Spleen (tissue), 11 donors: ENCODE measurements at regions not wholly inside any gene's neighbourhood (a gene's known extent, or its start where the extent isn't known, plus 50 kb on each side); places are given as distances from the start of the nearest gene placed in this dataset.

ENCODE experiments used
- DNase-seq: peaks from one replicate; pipeline ENCODE4 v3.0.0-alpha.2; 2020
- H3K27ac ChIP-seq, 8 donors: fragments of 200-600 bp; sonication (generic) in 7 of 8; 1 replicate in 4 of 8; 2 replicates in 4 of 8; pipeline versions ENCODE4 v1.5.0 to v1.8.0; 2016 to 2021; ENCODE audit warnings: inconsistent platforms in 4 of 8, mild to moderate bottlenecking in 4 of 8, moderate library complexity in 1 of 8
- H3K27me3 ChIP-seq, 7 donors: fragments of 200-600 bp; sonication (generic) in 6 of 7; replicated peaks in 1 of 7; 1 replicate in 4 of 7; 2 replicates in 3 of 7; pipeline versions ENCODE4 v1.5.0 to v1.8.0; 2016 to 2021; ENCODE audit warnings: inconsistent platforms in 3 of 7, mild to moderate bottlenecking in 1 of 7
- H3K36me3 ChIP-seq, 6 donors: fragments of 200-600 bp; sonication (generic) in 5 of 6; 1 replicate in 4 of 6; 2 replicates in 2 of 6; pipeline versions ENCODE4 v1.5.0 to v1.8.0; 2016 to 2021; ENCODE audit warnings: inconsistent platforms in 2 of 6
- H3K4me1 ChIP-seq, 6 donors: fragments of 200-600 bp; sonication (generic) in 5 of 6; 1 replicate in 3 of 6; 2 replicates in 3 of 6; pipeline versions ENCODE4 v1.5.0 to v1.8.0; 2016 to 2021; ENCODE audit warnings: inconsistent platforms in 3 of 6
- H3K4me3 ChIP-seq, 8 donors: fragments of 200-600 bp; sonication (generic) in 7 of 8; 1 replicate in 4 of 8; 2 replicates in 4 of 8; pipeline versions ENCODE4 v1.5.0 to v1.8.0; 2016 to 2021; ENCODE audit warnings: inconsistent platforms in 4 of 8, mild to moderate bottlenecking in 4 of 8, moderate library complexity in 2 of 8
- H3K9me3 ChIP-seq, 8 donors: fragments of 200-600 bp; sonication (generic) in 7 of 8; 1 replicate in 4 of 8; 2 replicates in 4 of 8; pipeline versions ENCODE4 v1.5.0 to v1.8.0; 2016 to 2021; ENCODE audit warnings: inconsistent platforms in 4 of 8
- POLR2A ChIP-seq, 3 donors: fragments of 450-650 bp; IDR thresholded peaks; one replicate each; pipeline ENCODE4 v1.5.1; 2017; ENCODE audit warnings: antibody characterized with exemption in 3 of 3, mild to moderate bottlenecking in 1 of 3
- POLR2AphosphoS5 ChIP-seq, 3 donors: sonication (generic); formaldehyde crosslinking; IDR thresholded peaks; one replicate each; pipeline ENCODE4 v1.5.1; 2017; ENCODE audit warnings: antibody characterized with exemption in 3 of 3
- WGBS, 5 donors: extraction: QIAGEN DNeasy Blood & Tissue Kit in 3 of 5; methylation state at CpG; one replicate each; pipeline versions ENCODE4 v1.1.5 to v1.1.7; 2013 to 2018; 5-methylcytosine and 5-hydroxymethylcytosine counted together
- intact Hi-C: fragments of 100-400 bp; cut with DNase I; formaldehyde crosslinking; loops from one replicate; pipeline ENCODE4 v1.15.0; 2023; ENCODE audit warnings: low total_unique reads
- TF ChIP-seq, protein P1 (sequence below), 11 experiments: fragments of 200-600 bp in 7 of 11; fragments of 450-650 bp in 4 of 11; sonication (generic) in 4 of 11; IDR thresholded peaks in 8 of 11; conservative IDR thresholded peaks in 3 of 11; 1 replicate in 7 of 11; 2 replicates in 4 of 11; pipeline versions ENCODE4 v1.4.0 to v1.8.0; 2016 to 2021; ENCODE audit warnings: antibody characterized with exemption in 11 of 11, inconsistent platforms in 4 of 11, mild to moderate bottlenecking in 1 of 11
- donor health status: healthy with polysubstance abuse.
- donor health status: DM: no; HTN: no; CAD: no; lungs with moderate emphysema.
- donor health status: DM: no; HTN: no; CAD: no.
- donor health status: Bipolar disorder and iron deficiency.
- donor health status: healthy.
- donor health status: DM: no; HTN: no; CAD: no.
- donor health status: DM: yes; HTN: yes; CAD: no.

DNA sequence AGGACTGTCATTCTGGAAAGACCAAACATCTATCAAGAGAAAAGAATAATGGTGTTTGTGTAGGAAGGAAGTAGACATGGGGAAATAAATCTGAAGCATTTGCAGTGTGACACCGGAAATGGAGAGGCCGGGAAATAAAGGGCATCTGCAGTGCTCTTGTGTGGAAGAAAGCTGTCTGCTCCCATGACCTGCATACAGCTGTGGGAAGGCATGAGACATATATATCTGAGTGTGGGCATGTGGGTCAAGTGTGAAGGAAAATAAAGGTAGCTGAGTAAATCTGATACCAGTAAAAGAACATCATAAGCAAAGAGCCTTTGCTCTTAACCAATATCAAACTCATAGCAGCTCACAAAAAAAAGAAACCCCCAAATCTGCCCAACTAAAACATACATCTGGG lies 72.1 kb upstream of the OR5AK2 start:
- H3K9me3 ChIP-seq: peaks cover 0 to 20% (median 8%) of the 10 kb centered on the region in 8 donors
- TF ChIP-seq, protein P1, sequence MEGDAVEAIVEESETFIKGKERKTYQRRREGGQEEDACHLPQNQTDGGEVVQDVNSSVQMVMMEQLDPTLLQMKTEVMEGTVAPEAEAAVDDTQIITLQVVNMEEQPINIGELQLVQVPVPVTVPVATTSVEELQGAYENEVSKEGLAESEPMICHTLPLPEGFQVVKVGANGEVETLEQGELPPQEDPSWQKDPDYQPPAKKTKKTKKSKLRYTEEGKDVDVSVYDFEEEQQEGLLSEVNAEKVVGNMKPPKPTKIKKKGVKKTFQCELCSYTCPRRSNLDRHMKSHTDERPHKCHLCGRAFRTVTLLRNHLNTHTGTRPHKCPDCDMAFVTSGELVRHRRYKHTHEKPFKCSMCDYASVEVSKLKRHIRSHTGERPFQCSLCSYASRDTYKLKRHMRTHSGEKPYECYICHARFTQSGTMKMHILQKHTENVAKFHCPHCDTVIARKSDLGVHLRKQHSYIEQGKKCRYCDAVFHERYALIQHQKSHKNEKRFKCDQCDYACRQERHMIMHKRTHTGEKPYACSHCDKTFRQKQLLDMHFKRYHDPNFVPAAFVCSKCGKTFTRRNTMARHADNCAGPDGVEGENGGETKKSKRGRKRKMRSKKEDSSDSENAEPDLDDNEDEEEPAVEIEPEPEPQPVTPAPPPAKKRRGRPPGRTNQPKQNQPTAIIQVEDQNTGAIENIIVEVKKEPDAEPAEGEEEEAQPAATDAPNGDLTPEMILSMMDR (IDR thresholded peaks at IDR 0.05 in 8 of 11, conservative IDR thresholded peaks at IDR 0.05 in 3 of 11): no peak
- TF ChIP-seq POLR2AphosphoS5 (IDR thresholded peaks at IDR 0.05) (no peak), POLR2A (IDR thresholded peaks at IDR 0.05) (no peak)
- no peaks in the 10 kb centered on the region for H3K36me3 ChIP-seq
- H3K4me1 ChIP-seq: no peaks in the 10 kb centered on the region
- no peak overlapping the region for H3K4me3 ChIP-seq
- no peak for DNase-seq
- intact Hi-C loops: no loop called here
- H3K27ac ChIP-seq: no peak overlapping the region
- no peaks in the 10 kb centered on the region for H3K27me3 ChIP-seq
- 2 to 10% (median 7%) methylated on average over 2 of the region's 2 CpGs for WGBS, 5 donors

DNA sequence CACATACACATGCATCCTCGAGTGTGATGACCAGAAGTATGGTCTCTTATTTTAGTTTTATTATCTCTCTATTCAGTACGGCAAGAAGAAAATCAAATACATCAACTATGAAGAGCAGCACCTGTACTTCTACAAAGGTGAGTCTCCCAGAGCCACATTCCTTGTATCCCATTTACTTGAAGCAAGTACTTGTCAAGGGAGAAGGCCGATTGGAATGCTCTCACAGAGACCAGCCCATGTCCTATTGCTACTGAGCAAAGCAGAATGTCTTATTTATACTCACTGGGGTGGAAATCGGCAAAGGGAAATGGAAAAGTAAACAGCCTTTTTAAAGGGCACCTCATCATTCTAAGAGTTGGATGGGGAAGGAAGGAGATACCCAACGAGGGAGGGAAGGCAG lies 72.6 kb upstream of the OR5AK2 start:
- peaks cover 0 to 16% (median 7%) of the 10 kb centered on the region in 8 donors for H3K9me3 ChIP-seq
- WGBS, 5 donors: 34 to 44% (median 40%) methylated on average over 5 of the region's 5 CpGs
- H3K4me3 ChIP-seq: no peak overlapping the region
- H3K4me1 ChIP-seq: no peaks in the 10 kb centered on the region
- H3K36me3 ChIP-seq: no peaks in the 10 kb centered on the region
- TF ChIP-seq, protein P1 (IDR thresholded peaks at IDR 0.05 in 8 of 11, conservative IDR thresholded peaks at IDR 0.05 in 3 of 11): no peak
- no peak for TF ChIP-seq POLR2A (IDR thresholded peaks at IDR 0.05)
- TF ChIP-seq POLR2AphosphoS5 (IDR thresholded peaks at IDR 0.05): no peak
- H3K27me3 ChIP-seq: no peaks in the 10 kb centered on the region
- no peak overlapping the region for H3K27ac ChIP-seq
- intact Hi-C loops: no loop called here
- no peak for DNase-seq

DNA sequence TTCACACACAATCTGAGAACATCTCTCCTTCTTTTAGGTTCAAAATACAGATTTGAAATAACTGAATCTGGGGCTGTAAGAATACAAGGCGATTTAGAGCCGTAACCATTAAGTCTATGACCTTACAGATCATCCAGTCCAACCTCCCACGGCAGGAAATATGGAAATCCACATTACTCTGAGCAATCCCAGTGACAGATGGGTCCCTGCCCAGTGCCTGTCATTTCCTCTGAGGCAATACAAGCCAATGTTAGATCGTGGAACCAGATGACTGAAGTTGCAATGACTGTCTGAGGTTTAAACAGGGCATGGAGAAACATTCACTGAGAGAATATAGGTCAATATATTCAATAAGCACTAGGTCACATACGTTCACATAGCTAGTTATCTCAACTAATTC lies 77.4 kb upstream of the OR5AK2 start:
- H3K27me3 ChIP-seq: no peaks in the 10 kb centered on the region
- intact Hi-C loops: no loop called here
- 55 to 69% (median 62%) methylated on average over 5 of the region's 5 CpGs for WGBS, 5 donors
- H3K9me3 ChIP-seq: peaks cover 0 to 5% (median 0%) of the 10 kb centered on the region in 8 donors
- no peak overlapping the region for H3K4me3 ChIP-seq
- TF ChIP-seq POLR2A (IDR thresholded peaks at IDR 0.05) (no peak), POLR2AphosphoS5 (IDR thresholded peaks at IDR 0.05) (no peak)
- TF ChIP-seq, protein P1 (IDR thresholded peaks at IDR 0.05 in 8 of 11, conservative IDR thresholded peaks at IDR 0.05 in 3 of 11): no peak
- no peaks in the 10 kb centered on the region for H3K4me1 ChIP-seq
- DNase-seq: no peak
- no peaks in the 10 kb centered on the region for H3K36me3 ChIP-seq
- peak overlapping the region in 2 of 8 donors; percentile 41 to 44 for H3K27ac ChIP-seq

DNA sequence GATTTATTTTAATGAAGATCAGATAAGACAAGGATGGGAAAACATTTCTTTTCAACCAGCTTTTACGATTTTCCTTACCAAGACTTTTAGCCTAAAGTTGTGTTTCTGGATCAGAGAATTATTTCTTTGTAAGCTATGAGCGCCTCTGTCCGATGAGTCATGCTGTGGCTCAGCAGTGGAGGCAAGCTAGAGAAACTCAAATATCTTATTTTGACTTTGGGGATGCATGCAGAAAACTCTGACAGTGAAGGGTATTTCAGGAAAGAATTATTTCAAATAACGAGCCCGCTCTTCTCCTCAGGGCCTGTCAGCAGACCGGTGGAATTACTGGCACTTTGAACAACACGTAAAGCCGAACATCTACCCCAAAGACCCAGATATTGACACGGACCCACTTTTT lies 77.9 kb upstream of the OR5AK2 start:
- Histone ChIP-seq H3K4me3 (no peak overlapping the region), H3K4me1 (no peaks in the 10 kb centered on the region), H3K9me3 (peaks cover 0 to 5% (median 0%) of the 10 kb centered on the region in 8 donors), H3K27me3 (no peaks in the 10 kb centered on the region), H3K36me3 (no peaks in the 10 kb centered on the region), H3K27ac (peak overlapping the region in 2 of 8 donors; percentile 41 to 44)
- no peak for DNase-seq
- TF ChIP-seq POLR2A (IDR thresholded peaks at IDR 0.05) (no peak), POLR2AphosphoS5 (IDR thresholded peaks at IDR 0.05) (no peak)
- TF ChIP-seq, protein P1 (IDR thresholded peaks at IDR 0.05 in 8 of 11, conservative IDR thresholded peaks at IDR 0.05 in 3 of 11): no peak
- 81 to 91% (median 84%) methylated on average over 9 of the region's 9 CpGs for WGBS, 5 donors
- intact Hi-C loops: no loop called here
